H1 (cell line): ENCODE measurements at regions not wholly inside any gene's neighbourhood (a gene's known extent, or its start where the extent isn't known, plus 50 kb on each side); places are given as distances from the start of the nearest gene placed in this dataset.

Source experiments
- CTCF ChIA-PET: fragments of 300-600 bp; sonication (Branson Sonifier 250); formaldehyde crosslinking; loops from one replicate; lab custom pipeline; 2021; ENCODE audit not compliant: partially characterized antibody; lab: Charles Lee
- POLR2A ChIA-PET: fragments of 300-600 bp; sonication (Branson Sonifier 250); formaldehyde crosslinking; loops from one replicate; lab custom pipeline; 2021; ENCODE audit warnings: inconsistent platforms; ENCODE audit not compliant: partially characterized antibody; lab: Charles Lee
- DNase-seq, 2 experiments: peaks; one replicate each; pipeline versions ENCODE4 v3.0.0 to v3.0.0-alpha.2; 2010 to 2022; ENCODE audit warnings: low spot score in 2 of 2, low read depth in 1 of 2, mixed read lengths in 1 of 2
- FAIRE-seq: peaks from 2 replicates; lab custom pipeline; 2011; peaks lifted over from hg19 to GRCh38; lab: Jason Lieb, UNC
- H2AFZ ChIP-seq: 2 replicates; pipeline ENCODE4 v1.8.1; 2012; ENCODE audit warnings: low read length, inconsistent platforms
- H2AK5ac ChIP-seq: 2 replicates; pipeline ENCODE4 v1.6.1; 2013; ENCODE audit warnings: low read depth, low read length
- H2BK120ac ChIP-seq: replicated peaks from 2 replicates; pipeline ENCODE3; 2013; ENCODE audit warnings: low read depth, low read length, inconsistent platforms
- H2BK12ac ChIP-seq: 2 replicates; pipeline ENCODE4 v1.6.1; 2013; ENCODE audit warnings: low read depth, low read length
- H2BK15ac ChIP-seq: 2 replicates; pipeline ENCODE4 v1.6.1; 2013; ENCODE audit warnings: low read length
- H2BK20ac ChIP-seq: 2 replicates; pipeline ENCODE4 v1.6.1; 2013; ENCODE audit warnings: low read length
- H2BK5ac ChIP-seq: 2 replicates; pipeline ENCODE4 v1.6.1; 2013; ENCODE audit warnings: low read depth, low read length
- H3K14ac ChIP-seq: 2 replicates; pipeline ENCODE4 v1.6.1; 2013; ENCODE audit warnings: inconsistent platforms; ENCODE audit not compliant: insufficient read length
- H3K18ac ChIP-seq: 2 replicates; pipeline ENCODE4 v1.6.1; 2013; ENCODE audit warnings: low read length; ENCODE audit errors: extremely low read depth
- H3K23ac ChIP-seq: 2 replicates; pipeline ENCODE4 v1.6.1; 2013; ENCODE audit warnings: inconsistent platforms; ENCODE audit not compliant: insufficient read length
- H3K23me2 ChIP-seq: 2 replicates; pipeline ENCODE4 v1.6.1; 2013; ENCODE audit warnings: low read depth, low read length
- H3K27ac ChIP-seq: 2 replicates; pipeline ENCODE4 v1.6.1; 2011; ENCODE audit warnings: low read depth, low read length, inconsistent platforms
- H3K27me3 ChIP-seq, 4 experiments: replicated peaks in 1 of 4; 1 replicate in 1 of 4; 2 replicates in 3 of 4; pipeline versions ENCODE4 v1.6.1 to v1.8.1; 2011 to 2013; ENCODE audit warnings: low read length in 3 of 4, mild to moderate bottlenecking in 3 of 4, inconsistent platforms in 2 of 4, mixed read lengths in 2 of 4, moderate library complexity in 1 of 4; ENCODE audit not compliant: control insufficient read depth in 3 of 4, insufficient read depth in 3 of 4; ENCODE audit errors: extremely low read depth in 1 of 4
- H3K36me3 ChIP-seq, 4 experiments: 2 replicates each; pipeline versions ENCODE4 v1.6.1 to v1.8.1; 2011 to 2013; ENCODE audit warnings: mild to moderate bottlenecking in 4 of 4, low read length in 3 of 4, moderate library complexity in 2 of 4, control low read depth in 1 of 4, inconsistent platforms in 1 of 4; ENCODE audit not compliant: insufficient read depth in 4 of 4, control insufficient read depth in 2 of 4
- H3K4ac ChIP-seq: replicated peaks from 2 replicates; pipeline ENCODE3; 2013; ENCODE audit warnings: low read length, low read depth, mixed read lengths, inconsistent platforms; ENCODE audit not compliant: insufficient read length
- H3K4me1 ChIP-seq, 4 experiments: replicated peaks in 1 of 4; 1 replicate in 1 of 4; 2 replicates in 3 of 4; pipeline versions ENCODE4 v1.6.1 to v1.8.1; 2011 to 2013; ENCODE audit warnings: low read length in 3 of 4, inconsistent platforms in 2 of 4, mixed read lengths in 1 of 4; ENCODE audit not compliant: insufficient read depth in 4 of 4, control insufficient read depth in 3 of 4
- H3K4me2 ChIP-seq, 2 experiments: 2 replicates each; pipeline versions ENCODE4 v1.6.1 to v1.8.1; 2011 to 2013; ENCODE audit warnings: low read depth in 2 of 2, low read length in 2 of 2, control low read depth in 1 of 2, inconsistent platforms in 1 of 2, mild to moderate bottlenecking in 1 of 2; ENCODE audit not compliant: insufficient read depth in 1 of 2
- H3K4me3 ChIP-seq, 4 experiments: fragments of 200-600, 300-600 bp in 1 of 4; sonication (generic), shearing (Covaris generic), sonication (Bioruptor Twin) in 1 of 4; 2 replicates each; pipeline versions ENCODE4 v1.5.1 to v1.8.1; 2011 to 2016; ENCODE audit warnings: low read length in 4 of 4, low read depth in 3 of 4, control low read depth in 2 of 4, inconsistent platforms in 2 of 4, mild to moderate bottlenecking in 2 of 4, mixed read lengths in 1 of 4, moderate library complexity in 1 of 4; ENCODE audit not compliant: insufficient read depth in 2 of 4; ENCODE audit errors: extremely low read depth in 1 of 4
- H3K56ac ChIP-seq: replicated peaks from 2 replicates; pipeline ENCODE3; 2013; ENCODE audit warnings: low read depth, mild to moderate bottlenecking, mixed read lengths, low read length, inconsistent platforms; ENCODE audit not compliant: insufficient read length
- H3K79me1 ChIP-seq: 2 replicates; pipeline ENCODE4 v1.6.1; 2013; ENCODE audit warnings: low read depth, low read length, control low read depth
- H3K79me2 ChIP-seq, 2 experiments: 2 replicates each; pipeline versions ENCODE4 v1.6.1 to v1.8.1; 2012 to 2013; ENCODE audit warnings: low read length in 2 of 2, mild to moderate bottlenecking in 2 of 2, inconsistent platforms in 1 of 2; ENCODE audit not compliant: insufficient read depth in 2 of 2, control insufficient read depth in 1 of 2
- H3K9ac ChIP-seq, 4 experiments: replicated peaks in 1 of 4; 1 replicate in 1 of 4; 2 replicates in 3 of 4; pipeline versions ENCODE4 v1.6.1 to v1.8.1; 2011 to 2013; ENCODE audit warnings: low read depth in 3 of 4, low read length in 3 of 4, control low read depth in 2 of 4, mild to moderate bottlenecking in 2 of 4, moderate library complexity in 2 of 4, inconsistent platforms in 1 of 4; ENCODE audit errors: extremely low read depth in 1 of 4
- H3K9me3 ChIP-seq, 2 experiments: 2 replicates each; pipeline versions ENCODE4 v1.6.1 to v1.8.1; 2012 to 2013; ENCODE audit warnings: mild to moderate bottlenecking in 2 of 2, moderate library complexity in 2 of 2, control low read depth in 1 of 2, inconsistent platforms in 1 of 2, low read depth in 1 of 2, low read length in 1 of 2, mixed read lengths in 1 of 2; ENCODE audit not compliant: insufficient read depth in 2 of 2
- H4K20me1 ChIP-seq, 2 experiments: replicated peaks in 1 of 2; 2 replicates each; pipeline versions ENCODE3 to v1.8.1; 2011 to 2013; ENCODE audit warnings: inconsistent platforms in 2 of 2, low read length in 2 of 2, mild to moderate bottlenecking in 1 of 2; ENCODE audit not compliant: insufficient read depth in 2 of 2, control insufficient read depth in 1 of 2
- H4K5ac ChIP-seq: 2 replicates; pipeline ENCODE4 v1.6.1; 2013; ENCODE audit warnings: low read length, low read depth, mixed read lengths, inconsistent platforms; ENCODE audit not compliant: insufficient read length
- H4K8ac ChIP-seq: 2 replicates; pipeline ENCODE4 v1.8.0; 2013; ENCODE audit warnings: mild to moderate bottlenecking, moderate library complexity, low read length, inconsistent platforms; ENCODE audit not compliant: insufficient read depth; ENCODE audit errors: extremely low read depth
- H4K91ac ChIP-seq: replicated peaks from 2 replicates; pipeline ENCODE3; 2013; ENCODE audit warnings: low read length, mixed read lengths, inconsistent platforms; ENCODE audit not compliant: insufficient read length
- BCL11A ChIP-seq, 2 experiments: IDR thresholded peaks; one replicate each; pipeline ENCODE4 v1.6.1; 2011; ENCODE audit warnings: low read depth in 2 of 2, low read length in 2 of 2, mild to moderate bottlenecking in 2 of 2
- BRCA1 ChIP-seq: IDR thresholded peaks from 2 replicates; pipeline ENCODE4 v1.6.1; 2012; ENCODE audit warnings: low read depth, low read length, improper control_type of control experiment
- CEBPB ChIP-seq: IDR thresholded peaks from 2 replicates; pipeline ENCODE4 v1.6.1; 2012; ENCODE audit warnings: low read depth, low read length
- CHD1 ChIP-seq: IDR thresholded peaks from 2 replicates; pipeline ENCODE4 v1.6.1; 2012; ENCODE audit warnings: low read depth, low read length, improper control_type of control experiment
- GTF2F1 ChIP-seq: IDR thresholded peaks from 2 replicates; pipeline ENCODE4 v1.6.1; 2012; ENCODE audit warnings: low read depth, low read length, improper control_type of control experiment, borderline replicate concordance
- HDAC6 ChIP-seq: IDR thresholded peaks from one replicate; pipeline ENCODE4 v1.7.1; 2012; ENCODE audit warnings: low read depth, mild to moderate bottlenecking, inconsistent platforms, low read length, moderate library complexity
- JUND ChIP-seq: IDR thresholded peaks from 2 replicates; pipeline ENCODE4 v1.6.1; 2011; ENCODE audit warnings: mild to moderate bottlenecking, improper control_type of control experiment, low read length
- KDM4A ChIP-seq: IDR thresholded peaks from one replicate; pipeline ENCODE4 v1.7.1; 2012; ENCODE audit warnings: low read depth, mild to moderate bottlenecking, moderate library complexity, low read length, inconsistent platforms; ENCODE audit not compliant: severe bottlenecking
- KDM5A ChIP-seq: fragments of 200-600 bp; IDR thresholded peaks from 2 replicates; pipeline ENCODE4 v1.7.1; 2012; ENCODE audit warnings: mild to moderate bottlenecking, low read length, inconsistent platforms, mixed read lengths
- MAFK ChIP-seq: IDR thresholded peaks from 2 replicates; pipeline ENCODE4 v1.6.1; 2012; ENCODE audit warnings: low read depth, mild to moderate bottlenecking, improper control_type of control experiment, low read length
- POLR2AphosphoS5 ChIP-seq: IDR thresholded peaks from 2 replicates; pipeline ENCODE4 v1.6.1; 2011; ENCODE audit warnings: low read depth, low read length
- RNF2 ChIP-seq: fragments of 200-900, 300-1000 bp; sonication (generic); IDR thresholded peaks from 2 replicates; pipeline ENCODE4 v1.7.1; 2016; ENCODE audit warnings: borderline replicate concordance, low read depth, mild to moderate bottlenecking, antibody characterized with exemption, low read length; ENCODE audit not compliant: poor library complexity, severe bottlenecking; ENCODE audit errors: missing control alignments
- RXRA ChIP-seq: IDR thresholded peaks from 2 replicates; pipeline ENCODE4 v1.6.1; 2011; ENCODE audit warnings: low read depth, mild to moderate bottlenecking, low read length, moderate library complexity; ENCODE audit not compliant: insufficient read depth
- SP1 ChIP-seq: IDR thresholded peaks from 2 replicates; pipeline ENCODE4 v1.6.1; 2011; ENCODE audit warnings: low read depth, low read length
- TBP ChIP-seq: IDR thresholded peaks from 2 replicates; pipeline ENCODE4 v1.6.1; 2011; ENCODE audit warnings: low read depth, low read length, improper control_type of control experiment
- WGBS, 2 experiments: shearing (Covaris generic) in 1 of 2; methylation state at CpG; one replicate each; pipeline versions ENCODE4 v1.1.6 to v1.1.7; 2013 to 2015; ENCODE audit warnings: low lambda C conversion rate in 2 of 2, mixed read lengths in 2 of 2, inconsistent platforms in 1 of 2, low coverage in 1 of 2, missing lambda C conversion rate in 1 of 2; ENCODE audit not compliant: insufficient replicate concordance in 2 of 2, insufficient coverage in 1 of 2, insufficient read length in 1 of 2; ENCODE audit errors: extremely low coverage in 1 of 2, missing lambda C conversion rate in 1 of 2; 5-methylcytosine and 5-hydroxymethylcytosine counted together
- TF ChIP-seq, protein P1 (sequence below): IDR thresholded peaks from 2 replicates; pipeline ENCODE4 v1.6.1; 2011; ENCODE audit warnings: low read depth, mild to moderate bottlenecking, low read length; ENCODE audit not compliant: insufficient read depth

DNA sequence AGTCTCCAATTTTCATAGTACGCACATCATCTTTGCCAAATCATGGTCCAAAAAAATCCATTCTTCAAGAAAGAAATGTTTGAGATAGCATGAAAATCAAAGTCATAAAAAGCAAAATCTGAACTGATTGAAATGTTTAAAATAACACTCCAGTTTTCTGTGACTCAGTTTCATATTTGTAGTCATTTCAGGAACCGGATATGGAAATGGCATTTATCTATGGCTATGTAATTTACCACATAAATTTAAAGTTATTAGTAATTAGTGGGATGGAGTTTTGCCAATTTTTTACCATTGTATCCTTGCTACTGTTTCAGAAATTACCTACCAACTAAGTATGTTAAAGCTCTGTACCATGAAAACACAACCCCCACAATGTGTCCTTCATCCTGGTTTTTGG lies 456.6 kb upstream of the ACVR2A start:
- H3K56ac ChIP-seq = no peak overlapping the region
- H3K27me3 ChIP-seq = no peaks in the 10 kb centered on the region
- H2AK5ac ChIP-seq = no peak overlapping the region
- H2BK12ac ChIP-seq = no peak overlapping the region
- no peak overlapping the region for H3K23ac ChIP-seq
- H3K79me1 ChIP-seq = no peaks in the 10 kb centered on the region
- H2AFZ ChIP-seq = no peak overlapping the region
- H3K18ac ChIP-seq = no peak overlapping the region
- H3K4me2 ChIP-seq = no peak overlapping the region
- H3K36me3 ChIP-seq = no peaks in the 10 kb centered on the region
- H3K4me3 ChIP-seq = no peak overlapping the region
- no peaks in the 10 kb centered on the region for H3K9me3 ChIP-seq
- no peak overlapping the region for H4K5ac ChIP-seq
- no peak overlapping the region for H3K27ac ChIP-seq
- no peak overlapping the region for H2BK5ac ChIP-seq
- no peak overlapping the region for H2BK20ac ChIP-seq
- 91% methylated on average over 2 of the region's 2 CpGs; no CpG with 5 or more reads in 1 of the 2 experiments for WGBS, 2 experiments
- no peak overlapping the region for H4K8ac ChIP-seq
- no peak overlapping the region for H3K4ac ChIP-seq
- no peak for DNase-seq
- no peak overlapping the region for H2BK15ac ChIP-seq
- no peaks in the 10 kb centered on the region for H3K79me2 ChIP-seq
- H3K9ac ChIP-seq = no peak overlapping the region
- H3K4me1 ChIP-seq = peaks cover 0 to 5% (median 0%) of the 10 kb centered on the region in 4 experiments; a peak in 1 of 7 replicates
- H3K23me2 ChIP-seq = no peaks in the 10 kb centered on the region; the same call in 1 of the 2 replicates
- H2BK120ac ChIP-seq = no peak overlapping the region
- POLR2A ChIA-PET = no interaction called here
- FAIRE-seq = no peak
- no peak overlapping the region for H3K14ac ChIP-seq
- CTCF ChIA-PET = no interaction called here
- H4K20me1 ChIP-seq = no peaks in the 10 kb centered on the region
- H4K91ac ChIP-seq = no peak overlapping the region
- no peak for TF ChIP-seq KDM4A
- TF ChIP-seq RXRA = no peak
- no peak for TF ChIP-seq HDAC6
- no peak for TF ChIP-seq RNF2
- no peak for TF ChIP-seq CHD1
- TF ChIP-seq SP1 = no peak
- no peak for TF ChIP-seq CEBPB
- TF ChIP-seq, protein P1, sequence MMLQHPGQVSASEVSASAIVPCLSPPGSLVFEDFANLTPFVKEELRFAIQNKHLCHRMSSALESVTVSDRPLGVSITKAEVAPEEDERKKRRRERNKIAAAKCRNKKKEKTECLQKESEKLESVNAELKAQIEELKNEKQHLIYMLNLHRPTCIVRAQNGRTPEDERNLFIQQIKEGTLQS = no peak
- TF ChIP-seq GTF2F1 = no peak
- no peak for TF ChIP-seq BCL11A (IDR thresholded peaks at IDR 0.05; ENCODE audit: low read depth in 2 of 2, low read length in 2 of 2)
- TF ChIP-seq KDM5A = no peak
- no peak for TF ChIP-seq JUND
- TF ChIP-seq MAFK = no peak
- no peak for TF ChIP-seq BRCA1
- TF ChIP-seq TBP = no peak
- TF ChIP-seq POLR2AphosphoS5 = no peak
